NCI-H226 (cell line): ENCODE measurements at regions not wholly inside any gene's neighbourhood (a gene's known extent, or its start where the extent isn't known, plus 50 kb on each side); places are given as distances from the start of the nearest gene placed in this dataset.
"Not testable (repeated sequence)": the region's sequence is repeated elsewhere in the genome, so short reads cannot be mapped to it uniquely, and the experiment has no call there.

Experiments used
- DNase-seq: peaks from one replicate; pipeline ENCODE4 v3.0.0-alpha.2; 2015

DNA sequence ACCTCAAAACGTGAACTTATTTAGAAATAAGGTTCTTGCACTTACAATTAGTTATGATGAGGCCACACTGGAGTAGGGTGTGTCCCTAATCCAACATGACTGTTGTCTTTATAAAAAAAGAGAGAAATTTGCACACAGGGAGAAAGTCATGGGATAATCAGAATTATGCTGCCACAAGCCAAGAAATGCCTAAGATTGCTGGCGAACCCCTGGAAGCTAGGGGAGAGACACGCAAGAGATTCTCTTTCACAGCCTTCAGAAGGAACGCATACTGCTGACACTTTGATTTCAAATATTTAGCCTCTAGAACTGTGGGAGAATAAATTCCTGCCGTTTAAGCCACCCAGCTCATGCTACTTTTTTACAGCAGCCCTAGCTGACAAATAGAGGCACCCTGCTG, 138.3 kb downstream of the CCDC71L start:
- no peak for DNase-seq

DNA sequence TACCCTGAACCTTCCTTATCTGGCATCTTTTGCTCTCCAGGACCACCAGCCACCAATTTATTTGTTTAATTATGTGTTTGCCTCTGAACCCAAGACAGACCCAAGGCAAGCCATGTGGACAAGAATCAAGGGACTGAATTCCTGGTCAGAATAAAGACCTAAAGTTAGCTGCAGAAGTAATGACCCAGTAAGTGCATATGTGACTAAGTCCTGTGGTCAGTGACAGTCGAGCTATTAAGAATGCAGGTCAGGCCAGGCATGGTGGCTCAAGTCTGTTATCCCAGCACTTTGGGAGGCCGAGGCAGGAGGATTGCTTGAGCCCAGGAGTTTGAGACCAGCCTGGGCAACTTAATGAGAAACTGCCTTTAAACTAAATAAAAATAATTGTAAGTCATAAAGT, 139.4 kb downstream of the CCDC71L start:
- no peak for DNase-seq

DNA sequence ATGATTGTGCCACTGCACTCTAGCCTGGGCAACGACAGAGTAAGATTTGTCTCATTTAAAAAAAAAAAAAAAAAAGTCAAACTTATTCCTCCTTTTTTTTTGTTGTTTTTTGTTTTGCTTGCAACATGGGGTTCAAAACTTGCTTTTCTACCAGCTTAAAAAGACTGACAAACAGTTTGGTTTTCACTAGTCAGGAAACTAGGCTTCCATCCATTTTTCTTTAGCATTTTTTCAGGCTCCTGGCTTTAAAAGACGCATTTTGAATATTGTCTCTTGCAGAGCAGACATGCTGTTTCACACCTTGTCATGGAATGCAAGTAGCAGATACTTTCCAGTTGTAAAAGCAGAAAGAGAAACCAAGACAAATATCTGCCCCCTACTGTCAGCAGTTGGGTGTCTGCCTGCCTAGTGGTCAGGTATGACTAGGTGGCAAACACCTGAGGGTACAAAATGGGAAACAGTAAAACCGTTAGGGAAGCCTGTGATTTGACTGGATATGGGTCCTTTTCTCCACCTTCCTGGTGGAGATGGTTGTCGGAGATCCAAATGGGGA, 139.9 kb downstream of the CCDC71L start:
- no peak for DNase-seq

DNA sequence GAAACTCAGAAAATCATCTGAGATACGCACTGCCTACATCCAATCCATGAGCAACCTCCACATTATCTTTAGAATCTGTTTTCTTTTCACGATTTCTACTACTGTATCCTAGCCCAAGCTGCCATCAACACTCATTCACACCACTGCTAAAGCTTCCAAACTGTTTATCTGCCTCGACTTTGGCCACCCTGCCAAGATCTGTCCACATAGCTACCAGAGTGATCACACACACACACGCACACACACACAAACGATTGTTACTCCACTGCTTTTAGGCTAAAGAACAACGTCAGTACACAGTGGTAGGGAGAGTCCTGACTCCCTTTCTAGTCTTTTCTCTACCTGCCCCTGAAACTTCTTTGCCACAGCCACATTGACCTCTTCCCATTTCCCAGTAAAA, 142.0 kb downstream of the CCDC71L start:
- no peak for DNase-seq

DNA sequence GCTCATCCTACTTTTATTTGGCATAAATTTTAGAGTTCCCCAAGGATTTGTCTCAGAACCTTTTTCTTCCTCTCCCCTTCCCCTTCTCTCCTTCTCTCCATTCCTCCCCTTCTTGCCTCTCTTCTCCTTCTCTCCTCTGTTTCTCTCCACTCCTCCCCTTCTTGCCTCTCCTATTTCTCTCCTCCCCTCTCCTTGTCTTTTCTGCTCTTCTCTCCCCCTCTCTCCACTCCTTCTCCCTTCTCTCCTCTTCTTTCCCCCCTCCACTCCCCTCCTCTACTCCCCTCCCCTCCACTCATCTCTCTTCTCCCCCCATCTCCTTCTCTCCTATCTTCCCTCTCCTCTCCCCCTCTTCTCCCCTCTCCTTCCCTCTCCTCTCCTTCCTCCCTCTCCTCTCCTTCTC, 142.7 kb downstream of the CCDC71L start:
- no peak for DNase-seq

DNA sequence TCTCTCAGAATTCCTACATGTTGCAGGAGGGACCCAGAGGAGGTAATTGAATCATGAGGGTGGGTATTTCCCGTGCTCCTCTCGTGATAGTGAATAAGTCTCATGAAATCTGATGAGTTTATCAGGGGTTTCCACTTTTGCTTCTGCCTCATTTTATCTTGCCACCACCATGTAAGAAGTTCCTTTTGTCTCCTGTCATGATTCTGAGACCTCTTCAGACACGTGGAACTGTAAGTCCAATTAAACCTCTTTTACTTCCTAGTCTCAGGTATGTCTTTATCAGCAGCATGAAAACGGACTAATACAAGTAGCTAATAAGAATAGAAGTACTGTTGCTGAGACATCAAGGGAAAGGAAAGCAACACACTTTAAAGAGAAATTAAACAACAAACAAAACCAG, 143.4 kb downstream of the CCDC71L start:
- DNase-seq = no peak

DNA sequence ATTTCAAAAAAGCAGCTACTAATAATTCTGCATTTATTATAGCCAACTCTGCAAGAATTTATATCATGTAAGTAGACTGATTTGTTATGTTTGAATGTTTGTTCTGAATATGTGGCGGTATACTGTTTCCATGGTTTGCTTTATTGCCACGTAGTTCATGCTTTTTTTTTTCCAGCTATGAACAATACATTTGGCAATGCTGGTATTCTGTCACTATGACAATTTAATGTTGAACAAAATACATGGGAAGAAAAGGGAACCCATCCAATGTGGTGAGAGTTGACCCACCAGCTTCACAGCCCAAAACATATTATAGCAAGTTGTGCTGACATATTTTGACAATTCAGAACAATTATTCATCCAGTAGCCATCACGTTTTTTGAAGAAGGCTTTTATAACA, 145.6 kb downstream of the CCDC71L start:
- DNase-seq = no peak

DNA sequence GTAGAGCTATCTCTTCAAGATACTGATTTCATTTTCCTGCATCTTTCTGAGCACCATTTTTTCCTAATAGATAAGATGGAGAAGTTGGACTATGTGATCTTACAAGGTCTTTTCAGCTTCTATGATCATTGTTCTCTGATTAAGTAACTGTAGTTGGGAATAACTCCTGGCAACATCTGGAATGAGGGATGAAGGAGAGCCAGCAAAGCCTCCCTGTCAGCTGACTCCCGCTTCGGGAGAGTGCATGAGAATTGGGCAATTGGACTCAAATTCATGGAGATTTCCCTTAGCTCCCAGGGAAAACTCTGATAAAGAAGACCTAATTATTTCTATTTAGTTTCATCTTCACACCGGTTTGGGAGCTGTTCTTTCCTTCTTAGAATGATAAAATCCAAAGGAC, 146.1 kb downstream of the CCDC71L start:
- DNase-seq = no peak

DNA sequence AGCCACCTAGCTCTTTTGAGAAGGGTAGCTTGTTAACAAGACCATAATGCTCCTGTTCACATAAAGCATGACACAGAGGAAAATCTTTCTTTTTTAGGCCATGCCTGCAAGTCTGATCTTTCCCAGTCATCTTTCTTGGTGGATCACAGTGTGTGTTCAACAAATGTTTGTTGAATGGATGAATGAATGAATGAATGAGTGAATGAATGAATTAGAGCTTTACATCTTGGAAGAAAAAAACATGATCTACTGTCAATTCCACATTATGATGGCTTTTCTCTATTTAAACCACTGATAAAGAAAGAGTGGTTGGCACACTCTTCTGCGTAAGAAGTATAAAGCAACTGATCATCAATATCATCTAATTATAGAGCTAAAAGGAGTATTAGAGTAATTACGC, 148.7 kb downstream of the CCDC71L start:
- no peak for DNase-seq

DNA sequence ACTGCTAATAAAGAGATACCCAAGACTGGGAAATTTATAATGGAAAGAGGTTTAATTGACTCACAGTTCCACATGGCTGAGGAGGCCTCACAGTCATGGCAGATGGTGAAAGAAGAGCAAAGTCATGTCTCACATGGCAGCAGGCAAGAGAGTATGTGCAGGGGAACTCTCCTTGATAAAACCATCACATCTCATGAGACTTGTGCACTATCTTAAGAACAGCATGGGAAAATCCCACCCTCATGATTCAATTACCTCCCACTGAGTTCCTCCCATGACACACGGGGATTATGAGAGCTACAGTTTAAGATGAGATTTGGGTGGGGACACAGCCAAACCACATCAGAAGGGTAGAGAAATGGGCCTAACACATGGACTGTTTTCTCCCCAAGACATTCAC, 156.3 kb downstream of the CCDC71L start:
- no peak for DNase-seq

DNA sequence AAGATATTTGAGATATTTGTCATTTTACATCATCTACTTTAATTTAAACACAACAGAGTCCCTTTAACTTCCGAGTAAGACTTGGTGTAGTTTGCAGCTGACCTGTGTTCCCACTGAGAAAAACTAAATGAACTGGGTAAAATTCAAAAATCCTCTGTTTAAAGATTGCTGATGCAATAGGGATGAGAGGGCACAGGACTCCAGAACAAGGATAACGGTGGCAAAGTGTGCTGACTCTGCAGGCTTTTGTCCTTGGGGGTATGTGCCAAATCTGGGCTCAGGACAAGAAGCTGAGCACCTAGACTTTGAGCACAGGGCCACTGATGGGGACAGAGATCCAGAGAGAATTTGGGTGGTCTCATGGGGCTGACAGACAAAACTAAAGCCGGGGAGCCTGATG, 156.8 kb downstream of the CCDC71L start:
- no peak for DNase-seq

DNA sequence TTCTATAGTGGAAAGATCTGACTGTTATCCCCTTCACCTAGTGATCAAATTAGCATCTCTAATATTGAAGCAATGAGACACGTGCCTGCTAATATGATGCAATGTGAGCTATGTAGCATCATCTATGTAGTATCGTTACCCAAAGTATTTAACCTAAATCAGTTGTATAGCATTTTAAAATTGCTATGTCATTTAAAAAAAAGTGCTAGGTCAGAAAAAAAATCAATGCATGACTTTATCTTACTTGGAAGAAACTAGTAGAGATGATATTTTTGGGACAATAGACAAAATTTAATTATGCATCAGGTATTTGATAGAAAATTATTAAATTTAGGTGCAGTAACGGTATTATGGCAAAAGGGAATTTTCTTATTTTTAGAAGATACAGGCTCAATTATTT, 157.3 kb downstream of the CCDC71L start:
- no peak for DNase-seq

DNA sequence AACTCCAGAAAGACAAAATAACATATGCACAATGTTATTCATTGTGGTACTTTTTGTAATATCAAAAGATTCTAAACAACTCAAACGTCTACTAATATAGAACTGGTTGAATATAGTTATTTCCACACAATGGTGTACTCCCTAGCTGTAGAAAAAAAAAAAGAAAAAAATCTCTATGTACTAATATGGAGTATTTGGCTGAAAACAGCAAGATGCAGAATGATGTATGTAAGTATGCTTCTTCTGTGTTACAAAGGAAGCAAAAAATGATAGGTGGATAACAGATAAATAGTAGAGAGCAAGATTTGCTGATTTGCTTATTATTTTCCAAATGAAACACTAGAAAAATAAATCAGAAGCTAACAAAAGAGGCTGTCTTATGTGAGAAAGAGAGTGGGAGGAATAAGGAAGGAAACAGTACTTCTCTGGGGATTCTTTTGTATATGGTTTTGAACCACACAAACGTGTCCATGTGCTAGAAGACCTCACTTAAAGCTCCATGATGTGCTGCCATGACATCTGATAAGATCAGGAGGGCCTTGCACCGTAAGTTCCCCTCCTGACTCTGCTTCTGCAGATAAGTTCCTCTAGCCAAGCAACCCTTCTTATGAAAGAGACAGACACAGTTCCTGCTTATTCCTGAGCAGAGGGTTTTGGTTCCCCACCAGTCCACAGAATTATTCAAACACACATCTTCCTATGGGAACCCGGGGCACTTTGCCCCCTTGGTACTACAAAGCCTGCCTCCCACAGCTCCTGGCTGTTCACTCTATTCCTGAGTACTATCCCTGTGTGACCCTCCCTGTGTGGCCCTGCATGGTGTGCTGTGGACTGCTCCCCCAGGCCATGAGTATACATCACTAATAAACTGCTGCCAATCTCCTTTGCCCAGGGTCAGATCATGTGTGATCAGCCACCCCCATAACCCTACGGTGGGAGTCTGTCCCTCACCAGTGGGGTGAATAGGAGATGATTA, 159.1 kb downstream of the CCDC71L start:
- DNase-seq = no peak

DNA sequence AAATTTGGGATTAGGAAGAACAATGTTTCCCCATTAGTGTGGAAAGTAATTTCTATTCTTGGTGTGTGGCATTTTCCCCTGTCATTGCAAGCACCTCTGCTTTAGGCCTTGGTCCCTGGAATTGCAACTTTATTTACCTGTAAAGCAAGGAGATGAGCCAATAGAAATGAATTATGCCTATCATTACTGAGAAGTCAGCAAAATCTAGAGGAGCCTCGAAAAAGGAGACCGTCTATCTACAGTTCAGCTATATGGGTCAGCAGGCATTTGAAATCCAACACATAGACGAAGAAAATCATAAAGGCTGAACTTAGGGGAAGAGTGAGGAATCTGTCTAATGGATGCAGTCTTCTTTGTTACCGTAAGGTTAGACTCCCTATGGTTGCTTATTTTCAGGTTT, 161.1 kb downstream of the CCDC71L start:
- DNase-seq = no peak

DNA sequence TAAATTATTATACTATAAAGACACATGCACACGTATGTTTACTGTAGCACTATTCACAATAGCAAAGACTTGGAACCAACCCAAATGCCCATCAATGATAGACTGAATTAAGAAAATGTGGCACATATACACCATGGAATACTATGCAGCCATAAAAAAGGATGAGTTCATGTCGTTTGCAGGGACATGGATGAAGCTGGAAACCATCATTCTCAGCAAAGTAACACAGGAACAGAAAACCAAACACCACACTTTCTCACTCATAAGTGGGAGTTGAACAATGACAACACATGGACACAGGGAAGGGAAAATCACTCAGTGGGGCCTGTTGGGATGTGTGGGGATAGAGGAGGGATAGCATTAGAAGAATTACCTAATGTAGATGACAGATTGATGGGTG, 163.0 kb downstream of the CCDC71L start:
- not testable (repeated sequence) for DNase-seq

DNA sequence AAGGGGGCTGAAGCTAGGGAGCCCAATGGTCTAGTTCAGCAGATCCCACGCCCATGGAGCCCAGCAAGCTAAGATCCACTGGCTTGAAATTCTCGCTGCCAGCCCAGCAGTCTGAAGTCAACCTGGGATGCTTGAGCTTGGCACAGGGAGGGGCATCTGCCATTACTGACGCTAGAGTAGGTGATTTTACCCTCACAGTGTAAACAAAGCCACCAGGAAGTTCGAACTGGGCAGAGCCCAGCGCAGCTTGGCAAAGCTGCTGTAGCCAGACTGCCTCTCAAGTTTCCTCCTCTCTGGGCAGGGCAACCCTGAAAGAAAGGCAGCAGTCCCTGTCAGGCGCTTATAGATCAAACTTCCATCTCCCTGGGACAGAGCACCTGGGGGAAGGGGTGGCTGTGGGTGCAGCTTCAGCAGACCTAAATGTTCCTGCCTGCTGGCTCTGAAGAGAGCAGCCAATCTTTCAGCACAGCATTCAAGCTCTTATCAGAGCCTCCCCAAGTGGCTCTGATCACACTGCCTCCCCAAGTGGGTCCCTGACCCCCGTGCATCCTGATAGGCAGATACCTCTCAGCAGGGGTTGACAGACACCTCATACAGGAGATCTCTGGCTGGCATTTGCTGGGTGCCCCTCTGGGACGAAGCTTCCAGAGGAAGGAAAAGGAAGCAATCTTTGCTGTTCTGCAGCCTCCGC, 167.8 kb downstream of the CCDC71L start:
- DNase-seq = no peak

DNA sequence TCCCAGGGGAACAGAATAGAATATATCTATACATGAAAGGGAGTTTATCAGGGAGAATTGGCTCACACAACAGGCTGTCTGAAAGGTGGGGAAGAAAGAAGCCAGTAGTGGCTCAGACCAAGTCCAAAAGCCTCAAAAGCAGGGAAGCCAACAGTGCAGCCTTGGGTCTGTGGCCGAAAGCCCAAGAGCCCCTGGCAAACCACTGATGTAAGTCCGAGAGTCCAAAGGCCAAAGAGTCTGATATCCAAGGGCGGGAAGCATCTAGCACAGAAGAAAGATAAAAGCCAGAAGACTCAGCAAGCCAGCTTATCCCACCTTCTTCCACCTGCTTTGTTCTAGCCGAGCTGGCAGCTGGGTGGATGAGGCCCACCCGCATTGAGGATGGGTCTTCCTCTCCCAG, 172.5 kb downstream of the CCDC71L start:
- no peak for DNase-seq

DNA sequence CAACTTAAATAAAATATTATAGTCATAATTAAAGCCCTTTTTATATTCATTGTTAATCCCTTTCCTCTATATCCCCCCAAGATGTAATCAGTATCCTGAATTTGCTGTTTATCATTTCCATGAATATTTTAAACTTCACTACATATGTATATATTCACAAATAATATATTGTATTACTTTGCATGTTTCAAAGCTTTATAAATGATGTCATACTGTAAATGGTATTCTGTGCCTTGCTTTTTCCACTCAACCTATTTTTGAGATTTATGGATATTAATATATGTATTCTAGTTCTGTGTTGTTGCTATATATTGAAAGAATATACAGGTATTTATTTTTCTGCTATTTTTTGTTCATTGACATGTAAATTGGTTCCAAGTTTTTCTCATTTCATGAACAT, 173.1 kb downstream of the CCDC71L start:
- DNase-seq = no peak

DNA sequence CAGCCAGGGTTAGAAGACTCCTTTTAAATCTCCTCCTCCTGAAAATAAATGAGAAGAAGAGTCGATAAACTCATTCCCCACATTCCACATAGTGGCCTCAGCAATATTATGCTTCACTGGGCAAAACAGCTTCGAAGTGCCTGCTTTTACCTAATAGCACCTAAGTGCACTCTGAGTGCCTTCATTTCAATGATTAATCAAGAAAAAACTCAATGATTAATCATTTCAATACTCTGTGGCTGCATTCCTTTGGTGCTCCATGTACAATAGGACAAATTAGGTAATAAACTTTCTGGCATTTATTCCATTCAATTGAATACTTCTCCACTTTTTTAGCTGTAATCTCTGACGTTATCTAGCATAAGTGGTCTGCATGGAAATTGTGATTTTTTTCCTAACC, 174.6 kb downstream of the CCDC71L start:
- peak; percentile 24 for DNase-seq

DNA sequence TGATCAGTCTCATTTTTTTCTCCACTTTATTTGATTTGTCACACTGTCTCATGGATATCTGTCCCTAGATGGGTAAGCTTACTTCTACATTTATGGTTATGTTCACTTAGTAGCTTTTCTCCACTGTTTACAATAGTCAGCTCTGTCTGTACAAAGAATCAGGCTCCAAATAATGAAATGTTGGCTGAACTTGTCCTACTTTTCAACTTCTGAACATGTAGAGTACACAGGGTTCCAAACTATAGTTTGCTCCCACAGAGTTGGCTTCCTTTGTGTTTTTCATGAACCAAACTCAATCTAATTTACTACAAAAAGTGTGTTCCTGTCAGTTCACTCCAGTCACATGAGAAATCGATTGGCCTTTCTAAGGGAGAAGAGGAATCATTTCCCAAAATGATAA, 175.0 kb downstream of the CCDC71L start:
- DNase-seq = no peak

DNA sequence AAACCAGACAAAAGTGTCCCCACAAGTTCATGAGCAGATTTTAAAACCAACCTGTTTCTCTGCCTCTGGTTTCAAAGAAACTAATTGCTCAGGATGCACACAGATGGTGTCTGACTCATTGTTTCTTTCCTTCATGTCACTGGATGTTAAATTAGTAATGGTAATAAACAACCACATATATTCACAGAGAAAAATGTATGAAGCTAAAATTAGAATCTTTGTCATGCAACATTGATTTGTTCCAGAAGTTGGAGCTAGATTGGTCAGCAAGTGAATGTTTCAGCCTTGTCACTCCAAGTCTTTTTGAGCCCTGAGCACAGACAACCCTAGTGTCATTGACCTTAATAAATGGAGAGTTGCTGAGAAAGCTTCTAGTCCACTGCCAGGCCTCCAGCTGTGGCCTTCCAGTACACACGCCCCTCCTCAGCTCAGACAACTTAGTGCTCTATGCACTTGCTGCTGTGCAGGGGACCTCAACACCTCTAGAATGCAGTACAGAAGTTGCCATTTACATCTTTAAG, 175.9 kb downstream of the CCDC71L start:
- DNase-seq = no peak

DNA sequence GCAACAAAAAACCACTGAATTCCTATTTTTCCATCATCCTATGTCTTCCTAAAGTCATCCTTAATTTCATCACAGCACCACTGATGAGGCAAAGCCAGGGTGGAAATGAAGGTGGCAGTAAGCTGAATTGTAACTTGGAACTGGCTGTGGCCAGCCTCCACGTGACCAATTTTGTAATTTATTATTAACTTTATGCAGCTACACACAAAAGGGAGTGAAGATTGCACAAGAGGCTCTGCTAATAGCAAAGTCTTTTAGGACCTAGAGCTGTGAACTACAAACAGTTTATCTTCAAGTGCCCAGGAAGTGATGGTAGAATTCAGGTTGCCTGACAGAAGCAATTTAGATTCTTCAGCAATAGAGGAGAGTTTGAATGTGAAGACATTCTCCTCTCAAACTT, 176.4 kb downstream of the CCDC71L start:
- no peak for DNase-seq

DNA sequence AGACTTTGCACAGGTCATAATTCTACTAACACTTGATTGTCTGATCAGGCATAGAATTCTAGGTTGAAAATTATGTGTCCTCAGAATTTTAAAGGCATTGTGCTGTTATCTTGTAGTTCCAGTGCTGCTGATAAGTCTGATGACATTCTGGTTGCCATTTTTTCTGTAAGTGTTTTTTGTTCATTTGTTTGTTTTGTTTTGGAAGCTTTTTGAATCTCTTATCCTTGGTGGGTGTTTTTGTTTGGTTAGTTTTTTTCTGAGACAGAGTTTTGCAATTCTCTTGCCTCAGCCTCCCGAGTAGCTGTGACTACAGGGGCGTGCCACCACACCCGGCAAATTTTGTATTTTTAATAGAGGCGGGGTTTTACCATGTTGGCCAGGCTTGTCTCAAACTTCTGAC, 178.9 kb downstream of the CCDC71L start:
- no peak for DNase-seq

DNA sequence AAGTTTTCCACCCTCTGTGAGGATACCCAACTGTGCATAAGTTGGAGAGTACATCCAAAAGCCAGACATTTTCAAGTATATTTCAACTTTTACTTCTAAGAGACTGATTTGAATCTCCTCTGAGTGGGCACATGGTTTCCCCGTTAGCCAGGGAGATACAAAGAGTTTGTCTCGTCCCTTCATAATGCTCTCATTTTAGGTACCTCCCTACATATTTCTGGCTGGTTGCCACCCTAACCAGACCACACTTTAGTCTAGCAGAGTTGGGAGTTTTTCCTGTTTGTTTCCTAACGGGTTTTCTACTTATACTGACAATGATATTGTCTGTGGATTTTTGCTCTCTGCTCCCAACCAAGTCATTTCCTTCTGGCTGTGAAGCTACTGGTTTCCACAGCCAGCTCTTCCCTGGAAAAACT, 180.3 kb downstream of the CCDC71L start:
- no peak for DNase-seq
